Subcutaneous abdominal adipose tissue (tissue), 5 donors: ENCODE measurements at regions not wholly inside any gene's neighbourhood (a gene's known extent, or its start where the extent isn't known, plus 50 kb on each side); places are given as distances from the start of the nearest gene placed in this dataset.

Experiments
- H3K27ac ChIP-seq: one replicate; pipeline ENCODE4 v1.7.0; 2013; ENCODE audit warnings: low read depth, mild to moderate bottlenecking, inconsistent platforms, low read length, moderate library complexity
- H3K27me3 ChIP-seq, 5 donors: one replicate each; pipeline ENCODE4 v1.7.0; 2013; ENCODE audit warnings: low read length in 5 of 5, inconsistent platforms in 1 of 5; ENCODE audit not compliant: control insufficient read depth in 5 of 5, insufficient read depth in 4 of 5
- H3K36me3 ChIP-seq, 5 donors: one replicate each; pipeline ENCODE4 v1.7.0; 2013; ENCODE audit warnings: low read length in 5 of 5; ENCODE audit not compliant: control insufficient read depth in 5 of 5, insufficient read depth in 5 of 5
- H3K4me1 ChIP-seq, 5 donors: one replicate each; pipeline ENCODE4 v1.7.0; 2013; ENCODE audit warnings: low read length in 5 of 5, mild to moderate bottlenecking in 3 of 5, moderate library complexity in 1 of 5; ENCODE audit not compliant: control insufficient read depth in 5 of 5, insufficient read depth in 5 of 5
- H3K4me3 ChIP-seq, 5 donors: one replicate each; pipeline ENCODE4 v1.7.0; 2013; ENCODE audit warnings: low read length in 5 of 5, low read depth in 1 of 5
- H3K9ac ChIP-seq, 5 donors: one replicate each; pipeline ENCODE4 v1.7.0; 2013; ENCODE audit warnings: low read length in 5 of 5, mild to moderate bottlenecking in 4 of 5, moderate library complexity in 3 of 5
- H3K9me3 ChIP-seq, 5 donors: one replicate each; pipeline ENCODE4 v1.7.0; 2013; ENCODE audit warnings: low read length in 5 of 5; ENCODE audit not compliant: control insufficient read depth in 5 of 5
- donor health status: healthy.
- donor health status: healthy.
- donor health status: healthy.
- donor health status: healthy.
- donor health status: healthy.

- H3K27me3 ChIP-seq = peaks cover 0 to 3% (median 0%) of the 10 kb centered on the region in 5 donors
- no peak overlapping the region for H3K27ac ChIP-seq
- H3K36me3 ChIP-seq = no peaks in the 10 kb centered on the region
- H3K9ac ChIP-seq = no peak overlapping the region
- no peak overlapping the region for H3K4me3 ChIP-seq
- H3K9me3 ChIP-seq = no peaks in the 10 kb centered on the region
- no peaks in the 10 kb centered on the region for H3K4me1 ChIP-seq
Measured at GRCh38 chrX:22389556-22390179, 117.0 kb downstream of the CBLL2 start.

- Histone ChIP-seq H3K9me3 (no peaks in the 10 kb centered on the region), H3K4me3 (no peak overlapping the region), H3K36me3 (no peaks in the 10 kb centered on the region), H3K4me1 (no peaks in the 10 kb centered on the region), H3K27ac (no peak overlapping the region), H3K27me3 (peaks cover 0 to 3% (median 0%) of the 10 kb centered on the region in 5 donors), H3K9ac (no peak overlapping the region)
Measured at GRCh38 chrX:22392133-22392948, 119.6 kb downstream of the CBLL2 start.

DNA sequence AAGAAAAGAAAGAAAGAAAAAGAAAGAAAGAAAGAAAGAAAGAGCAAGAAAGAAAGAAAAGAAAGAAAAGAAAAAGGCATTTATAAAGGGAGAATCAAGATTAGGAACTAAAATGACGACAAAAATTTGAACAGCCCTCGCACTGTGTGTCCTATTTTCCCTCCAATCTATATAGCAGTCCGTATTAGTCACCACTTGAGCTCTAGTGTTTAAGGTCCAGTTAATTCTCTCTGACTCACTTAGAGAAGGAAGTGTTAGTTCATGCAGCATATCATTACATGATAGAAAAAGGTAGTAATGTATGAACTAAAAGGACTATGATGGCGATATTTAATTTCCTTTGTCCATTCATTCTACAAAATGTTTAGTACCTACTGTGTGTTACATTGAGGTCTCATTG, 122.7 kb downstream of the CBLL2 start:
- H3K27ac ChIP-seq = no peak overlapping the region
- no peaks in the 10 kb centered on the region for H3K4me1 ChIP-seq
- no peaks in the 10 kb centered on the region for H3K27me3 ChIP-seq
- H3K4me3 ChIP-seq = no peak overlapping the region
- no peaks in the 10 kb centered on the region for H3K9me3 ChIP-seq
- no peak overlapping the region for H3K9ac ChIP-seq
- H3K36me3 ChIP-seq = no peaks in the 10 kb centered on the region

DNA sequence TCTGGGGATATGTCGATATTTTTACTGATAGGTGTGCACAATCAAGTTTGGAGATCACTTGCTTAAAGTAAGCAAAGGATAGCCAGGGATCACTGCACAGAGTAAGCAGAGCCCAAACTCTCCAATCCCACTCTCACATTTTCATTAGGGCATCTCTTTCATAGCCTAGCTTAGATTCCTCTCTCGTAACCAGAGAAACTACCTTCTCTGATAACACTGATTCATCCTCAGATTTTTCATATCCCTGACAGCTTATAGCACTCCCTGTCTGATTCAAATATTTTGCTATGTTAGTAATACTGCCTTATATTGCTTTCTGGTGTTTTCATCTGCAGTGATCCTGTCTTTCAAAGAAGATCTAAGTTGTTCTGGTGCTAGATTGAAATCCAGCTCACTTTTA, 123.7 kb downstream of the CBLL2 start:
- Histone ChIP-seq H3K27me3 (no peaks in the 10 kb centered on the region), H3K9me3 (no peaks in the 10 kb centered on the region), H3K27ac (no peak overlapping the region), H3K9ac (no peak overlapping the region), H3K36me3 (no peaks in the 10 kb centered on the region), H3K4me1 (no peaks in the 10 kb centered on the region), H3K4me3 (no peak overlapping the region)

GRCh38 chrX:22397566-22397965, 124.9 kb downstream of the CBLL2 start:
- no peaks in the 10 kb centered on the region for H3K9me3 ChIP-seq
- no peak overlapping the region for H3K9ac ChIP-seq
- H3K36me3 ChIP-seq = no peaks in the 10 kb centered on the region
- no peaks in the 10 kb centered on the region for H3K4me1 ChIP-seq
- no peak overlapping the region for H3K27ac ChIP-seq
- H3K4me3 ChIP-seq = no peak overlapping the region
- H3K27me3 ChIP-seq = no peaks in the 10 kb centered on the region

GRCh38 chrX:22399437-22400192, 126.9 kb downstream of the CBLL2 start:
- Histone ChIP-seq H3K36me3 (no peaks in the 10 kb centered on the region), H3K4me3 (no peak overlapping the region), H3K9ac (no peak overlapping the region), H3K9me3 (no peaks in the 10 kb centered on the region), H3K27ac (no peak overlapping the region), H3K27me3 (no peaks in the 10 kb centered on the region), H3K4me1 (no peaks in the 10 kb centered on the region)

DNA sequence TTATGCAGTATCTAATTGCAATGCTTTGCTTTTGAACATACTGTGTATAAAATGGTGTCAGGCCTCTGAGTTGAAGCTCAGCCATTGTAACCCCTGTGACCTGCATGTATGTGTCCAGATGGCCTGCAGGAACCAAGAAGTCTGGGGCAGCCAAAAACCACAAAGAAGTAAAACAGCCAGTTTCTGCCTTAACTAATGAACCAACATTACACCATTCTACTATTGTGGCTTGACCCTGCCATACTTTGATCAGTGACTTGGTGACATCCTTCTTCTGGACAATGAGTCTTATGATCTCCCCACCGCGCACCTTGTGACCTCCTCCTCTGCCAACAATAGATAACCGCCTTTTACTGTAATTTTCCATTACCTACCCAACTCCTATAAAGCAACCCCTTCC, 131.6 kb downstream of the CBLL2 start:
- Histone ChIP-seq H3K4me1 (no peaks in the 10 kb centered on the region), H3K9me3 (no peaks in the 10 kb centered on the region), H3K4me3 (no peak overlapping the region), H3K9ac (no peak overlapping the region), H3K36me3 (no peaks in the 10 kb centered on the region), H3K27me3 (no peaks in the 10 kb centered on the region), H3K27ac (no peak overlapping the region)

DNA sequence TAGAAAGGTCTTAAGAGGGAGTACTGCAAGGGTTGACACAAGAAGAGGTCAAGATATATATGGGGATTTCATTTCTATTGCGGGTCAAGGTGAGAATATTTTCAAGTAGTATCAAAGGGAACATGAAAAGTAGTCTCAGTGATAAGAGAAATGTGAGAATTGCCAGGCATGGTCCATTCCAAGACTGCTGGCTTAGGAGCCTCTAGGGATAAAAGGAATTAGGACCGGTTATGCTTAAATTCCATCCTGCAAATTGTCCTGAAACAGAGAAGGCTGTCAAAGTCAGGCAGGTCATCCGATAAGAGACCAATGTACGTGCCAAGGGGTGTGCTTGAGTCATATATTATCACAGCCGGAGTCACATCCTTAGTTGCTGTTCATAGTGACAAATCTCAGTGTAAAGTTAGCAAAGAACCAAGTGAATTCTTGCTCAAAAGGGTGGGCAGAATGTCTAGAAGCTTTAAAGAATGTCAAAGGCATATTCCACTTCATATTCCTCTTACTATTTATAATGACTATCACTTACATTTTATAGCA, 133.6 kb downstream of the CBLL2 start:
- H3K36me3 ChIP-seq = no peaks in the 10 kb centered on the region
- H3K4me3 ChIP-seq = no peak overlapping the region
- no peak overlapping the region for H3K9ac ChIP-seq
- no peaks in the 10 kb centered on the region for H3K27me3 ChIP-seq
- H3K4me1 ChIP-seq = no peaks in the 10 kb centered on the region
- H3K27ac ChIP-seq = no peak overlapping the region
- no peaks in the 10 kb centered on the region for H3K9me3 ChIP-seq

DNA sequence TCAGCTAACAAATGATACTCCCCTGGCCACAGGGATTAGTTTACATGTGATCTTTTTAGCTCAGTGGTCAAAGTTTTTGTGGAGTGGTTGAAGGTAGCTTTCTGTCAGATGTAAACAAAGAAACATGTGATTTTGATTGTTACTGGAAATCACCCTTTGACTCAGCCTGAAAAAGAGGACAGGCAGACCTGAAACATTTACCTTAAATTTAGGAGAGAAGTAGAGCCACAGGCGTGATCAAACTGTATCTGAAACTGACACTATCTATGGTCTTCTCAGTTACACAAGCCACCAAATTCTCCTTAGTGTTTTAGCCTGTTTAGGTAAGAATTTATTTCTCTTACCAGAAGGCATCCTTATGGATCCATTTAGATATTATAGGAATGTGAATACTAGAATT, 136.7 kb downstream of the CBLL2 start:
- no peak overlapping the region for H3K27ac ChIP-seq
- H3K9me3 ChIP-seq = no peaks in the 10 kb centered on the region
- H3K4me1 ChIP-seq = no peaks in the 10 kb centered on the region
- no peaks in the 10 kb centered on the region for H3K36me3 ChIP-seq
- no peaks in the 10 kb centered on the region for H3K27me3 ChIP-seq
- H3K9ac ChIP-seq = no peak overlapping the region
- no peak overlapping the region for H3K4me3 ChIP-seq
